Neuronal stem cell (in vitro differentiated cells): ENCODE measurements at regions not wholly inside any gene's neighbourhood (a gene's known extent, or its start where the extent isn't known, plus 50 kb on each side); places are given as distances from the start of the nearest gene placed in this dataset.

Experiments
- DNase-seq: peaks from one replicate; pipeline ENCODE4 v3.0.0-alpha.2; 2013; ENCODE audit warnings: low spot score
- H2AFZ ChIP-seq: one replicate; pipeline ENCODE4 v1.6.1; 2013; ENCODE audit warnings: mild to moderate bottlenecking, low read length, inconsistent platforms
- H2AK5ac ChIP-seq: 2 replicates; pipeline ENCODE4 v1.6.1; 2013; ENCODE audit warnings: low read depth, mild to moderate bottlenecking, inconsistent platforms, low read length, moderate library complexity, mixed read lengths
- H2BK120ac ChIP-seq: 2 replicates; pipeline ENCODE4 v1.6.1; 2013; ENCODE audit warnings: low read depth, mild to moderate bottlenecking, inconsistent platforms, low read length, moderate library complexity, mixed read lengths
- H2BK12ac ChIP-seq: one replicate; pipeline ENCODE4 v1.6.1; 2013; ENCODE audit warnings: low read length, inconsistent platforms
- H2BK15ac ChIP-seq: 2 replicates; pipeline ENCODE4 v1.6.1; 2013; ENCODE audit warnings: mild to moderate bottlenecking, low read length, inconsistent platforms, mixed read lengths
- H2BK5ac ChIP-seq: one replicate; pipeline ENCODE4 v1.6.1; 2013; ENCODE audit warnings: inconsistent platforms, mild to moderate bottlenecking, low read length, moderate library complexity
- H3K14ac ChIP-seq: one replicate; pipeline ENCODE4 v1.6.1; 2013; ENCODE audit warnings: low read length, inconsistent platforms
- H3K18ac ChIP-seq: 2 replicates; pipeline ENCODE4 v1.6.1; 2013; ENCODE audit warnings: low read length, inconsistent platforms
- H3K23ac ChIP-seq: 2 replicates; pipeline ENCODE4 v1.6.1; 2013; ENCODE audit warnings: low read depth, mild to moderate bottlenecking, mixed read lengths, low read length, inconsistent platforms; ENCODE audit not compliant: poor library complexity
- H3K27ac ChIP-seq: replicated peaks from 3 replicates; pipeline ENCODE4 v1.5.1; 2013; ENCODE audit warnings: low read length, inconsistent platforms
- H3K27me3 ChIP-seq, 3 experiments: 2 replicates each; pipeline ENCODE4 v1.6.1; 2013; ENCODE audit warnings: low read length in 3 of 3, mild to moderate bottlenecking in 2 of 3, inconsistent platforms in 1 of 3, low read depth in 1 of 3, mixed read lengths in 1 of 3, moderate library complexity in 1 of 3; ENCODE audit not compliant: control insufficient read depth in 3 of 3, insufficient read depth in 3 of 3
- H3K36me3 ChIP-seq, 2 donors: replicated peaks in 1 of 2; 2 replicates each; pipeline ENCODE4 v1.6.1; 2013; ENCODE audit warnings: low read length in 2 of 2; ENCODE audit not compliant: control insufficient read depth in 2 of 2, insufficient read depth in 2 of 2
- H3K4ac ChIP-seq: 2 replicates; pipeline ENCODE4 v1.6.1; 2013; ENCODE audit warnings: inconsistent platforms, mild to moderate bottlenecking, low read length, moderate library complexity
- H3K4me1 ChIP-seq, 2 donors: 1 replicate in 1 of 2; 2 replicates in 1 of 2; pipeline ENCODE4 v1.6.1; 2013; ENCODE audit warnings: low read length in 2 of 2, low read depth in 1 of 2; ENCODE audit not compliant: control insufficient read depth in 2 of 2, insufficient read depth in 1 of 2
- H3K4me2 ChIP-seq: one replicate; pipeline ENCODE4 v1.6.1; 2013; ENCODE audit warnings: mild to moderate bottlenecking, low read length, inconsistent platforms; ENCODE audit not compliant: insufficient read depth, poor library complexity, severe bottlenecking
- H3K4me3 ChIP-seq, 2 donors: 2 replicates each; pipeline ENCODE4 v1.5.1; 2013; ENCODE audit warnings: low read length in 2 of 2, mild to moderate bottlenecking in 2 of 2, inconsistent platforms in 1 of 2, moderate library complexity in 1 of 2
- H3K79me1 ChIP-seq: one replicate; pipeline ENCODE4 v1.6.1; 2013; ENCODE audit warnings: low read depth, mild to moderate bottlenecking, inconsistent platforms, low read length, moderate library complexity
- H3K9ac ChIP-seq: one replicate; pipeline ENCODE4 v1.6.1; 2013; ENCODE audit warnings: mild to moderate bottlenecking, low read depth, low read length, inconsistent platforms; ENCODE audit not compliant: poor library complexity
- H3K9me3 ChIP-seq, 2 donors: replicated peaks in 1 of 2; 2 replicates each; pipeline versions ENCODE3 to v1.6.1; 2013; ENCODE audit warnings: low read length in 2 of 2, mild to moderate bottlenecking in 2 of 2, inconsistent platforms in 1 of 2, low read depth in 1 of 2, mixed read lengths in 1 of 2, moderate library complexity in 1 of 2; ENCODE audit not compliant: control insufficient read depth in 2 of 2, insufficient read depth in 1 of 2
- H4K8ac ChIP-seq: one replicate; pipeline ENCODE4 v1.6.1; 2013; ENCODE audit warnings: low read depth, mild to moderate bottlenecking, inconsistent platforms, low read length, moderate library complexity
- H4K91ac ChIP-seq: one replicate; pipeline ENCODE4 v1.6.1; 2013; ENCODE audit warnings: low read length, low read depth, mild to moderate bottlenecking, inconsistent platforms; ENCODE audit not compliant: poor library complexity
- WGBS, 2 donors: extraction: QIAGEN DNeasy Blood & Tissue Kit; methylation state at CpG; one replicate each; pipeline ENCODE4 v1.1.7; 2013; ENCODE audit warnings: missing lambda C conversion rate in 2 of 2, mixed read lengths in 1 of 2; ENCODE audit not compliant: insufficient read length in 2 of 2, insufficient replicate concordance in 1 of 2; ENCODE audit errors: extremely low coverage in 2 of 2; 5-methylcytosine and 5-hydroxymethylcytosine counted together

DNA sequence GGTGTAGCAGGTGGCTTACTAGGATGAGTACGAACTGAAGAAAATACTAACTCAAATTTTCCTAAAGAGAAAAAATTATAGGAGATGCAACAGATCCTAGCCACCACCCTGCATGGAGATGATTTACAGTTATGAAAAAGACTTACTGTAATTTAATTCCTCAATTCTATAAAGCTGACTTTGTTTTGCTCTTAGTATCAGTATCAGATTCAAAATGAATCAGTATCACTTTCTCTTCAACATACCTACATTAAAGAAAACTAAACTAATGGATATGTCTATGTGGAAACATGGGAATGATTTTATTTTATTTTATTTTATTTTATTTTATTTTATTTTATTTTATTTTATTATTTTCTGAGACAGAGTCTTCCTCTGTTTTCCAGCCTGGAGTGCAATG, 525.8 kb downstream of the NLGN4X start:
- no peaks in the 10 kb centered on the region for H3K4me1 ChIP-seq
- no peaks in the 10 kb centered on the region for H3K9me3 ChIP-seq
- H3K4me3 ChIP-seq = no peak overlapping the region
- no peaks in the 10 kb centered on the region for H3K79me1 ChIP-seq
- H3K14ac ChIP-seq = no peak overlapping the region
- no peak overlapping the region for H3K23ac ChIP-seq
- H2BK120ac ChIP-seq = no peak overlapping the region
- no peak overlapping the region for H3K4me2 ChIP-seq
- no peaks in the 10 kb centered on the region for H3K36me3 ChIP-seq
- WGBS, 2 donors = no CpG with 5 or more reads among the region's 1 CpG
- H2BK12ac ChIP-seq = no peak overlapping the region
- DNase-seq = no peak
- no peak overlapping the region for H3K4ac ChIP-seq
- no peak overlapping the region for H2BK5ac ChIP-seq
- no peak overlapping the region for H3K9ac ChIP-seq
- no peak overlapping the region for H2BK15ac ChIP-seq
- no peak overlapping the region for H2AK5ac ChIP-seq
- H3K18ac ChIP-seq = no peak overlapping the region
- H3K27me3 ChIP-seq = no peaks in the 10 kb centered on the region
- no peak overlapping the region for H4K8ac ChIP-seq
- H2AFZ ChIP-seq = no peak overlapping the region
- H3K27ac ChIP-seq = no peak overlapping the region
- no peak overlapping the region for H4K91ac ChIP-seq

DNA sequence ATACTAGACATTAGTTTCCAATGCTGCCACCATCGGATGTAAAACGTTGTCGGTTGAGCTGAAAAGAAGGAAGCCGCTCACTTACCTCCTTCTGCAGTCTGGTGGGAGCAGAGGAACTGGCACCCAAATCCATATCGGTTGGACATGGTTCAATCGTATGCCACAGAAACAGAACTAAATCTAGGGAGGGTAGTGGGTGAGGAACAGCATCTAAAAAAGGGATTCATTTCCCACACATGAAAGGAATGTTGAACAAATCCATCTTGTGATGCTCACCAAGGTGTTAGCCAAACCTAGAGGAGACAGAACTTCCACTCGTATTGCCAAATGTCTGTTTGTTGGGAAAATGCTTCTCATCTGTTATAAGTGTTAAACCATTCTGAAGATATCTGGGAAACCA, 532.7 kb downstream of the NLGN4X start:
- H2BK5ac ChIP-seq = no peak overlapping the region
- no peak overlapping the region for H2AK5ac ChIP-seq
- H3K4me3 ChIP-seq = no peak overlapping the region
- H3K23ac ChIP-seq = no peak overlapping the region
- no peaks in the 10 kb centered on the region for H3K4me1 ChIP-seq
- H3K9ac ChIP-seq = no peak overlapping the region
- no peak overlapping the region for H3K18ac ChIP-seq
- no peak overlapping the region for H2BK12ac ChIP-seq
- no peaks in the 10 kb centered on the region for H3K9me3 ChIP-seq
- no peaks in the 10 kb centered on the region for H3K27me3 ChIP-seq
- H2BK120ac ChIP-seq = no peak overlapping the region
- no peaks in the 10 kb centered on the region for H3K36me3 ChIP-seq
- no CpG with 5 or more reads among the region's 7 CpGs for WGBS, 2 donors
- H4K91ac ChIP-seq = no peak overlapping the region
- no peak overlapping the region for H3K4me2 ChIP-seq
- no peak overlapping the region for H2AFZ ChIP-seq
- H3K4ac ChIP-seq = no peak overlapping the region
- H2BK15ac ChIP-seq = no peak overlapping the region
- H3K79me1 ChIP-seq = no peaks in the 10 kb centered on the region
- H4K8ac ChIP-seq = no peak overlapping the region
- DNase-seq = no peak
- no peak overlapping the region for H3K14ac ChIP-seq
- no peak overlapping the region for H3K27ac ChIP-seq

DNA sequence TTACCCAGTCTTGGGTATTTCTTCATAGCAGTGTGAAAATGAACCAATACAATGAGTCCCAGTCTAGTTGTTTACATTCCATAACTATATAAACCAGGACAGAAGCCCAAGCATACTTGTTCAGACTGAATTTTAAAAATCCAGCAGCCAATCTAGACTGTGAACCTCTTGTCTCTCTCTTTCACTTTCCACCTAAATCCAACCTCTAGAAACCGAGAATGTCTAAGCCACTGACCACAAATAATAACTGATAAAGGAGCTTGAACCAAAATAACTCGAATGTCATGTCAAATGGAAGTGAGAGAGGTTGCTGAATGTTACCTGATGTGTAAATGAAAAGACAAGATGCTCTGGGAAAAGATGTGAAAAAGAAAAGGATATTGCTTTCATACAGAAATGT, 544.7 kb downstream of the NLGN4X start:
- H3K79me1 ChIP-seq = no peaks in the 10 kb centered on the region
- no peak overlapping the region for H3K4ac ChIP-seq
- no peak overlapping the region for H3K4me2 ChIP-seq
- no peak overlapping the region for H4K91ac ChIP-seq
- WGBS, 2 donors = no CpG with 5 or more reads among the region's 2 CpGs
- H3K23ac ChIP-seq = no peak overlapping the region
- no peaks in the 10 kb centered on the region for H3K27me3 ChIP-seq
- H3K4me3 ChIP-seq = no peak overlapping the region
- H3K18ac ChIP-seq = no peak overlapping the region
- H3K27ac ChIP-seq = no peak overlapping the region
- no peak overlapping the region for H2AFZ ChIP-seq
- no peak overlapping the region for H2BK15ac ChIP-seq
- no peak overlapping the region for H3K9ac ChIP-seq
- no peak overlapping the region for H3K14ac ChIP-seq
- no peak overlapping the region for H2BK5ac ChIP-seq
- H2BK120ac ChIP-seq = no peak overlapping the region
- no peaks in the 10 kb centered on the region for H3K4me1 ChIP-seq
- H3K9me3 ChIP-seq = no peaks in the 10 kb centered on the region
- H2AK5ac ChIP-seq = no peak overlapping the region
- no peak overlapping the region for H2BK12ac ChIP-seq
- no peaks in the 10 kb centered on the region for H3K36me3 ChIP-seq
- H4K8ac ChIP-seq = no peak overlapping the region
- no peak for DNase-seq

DNA sequence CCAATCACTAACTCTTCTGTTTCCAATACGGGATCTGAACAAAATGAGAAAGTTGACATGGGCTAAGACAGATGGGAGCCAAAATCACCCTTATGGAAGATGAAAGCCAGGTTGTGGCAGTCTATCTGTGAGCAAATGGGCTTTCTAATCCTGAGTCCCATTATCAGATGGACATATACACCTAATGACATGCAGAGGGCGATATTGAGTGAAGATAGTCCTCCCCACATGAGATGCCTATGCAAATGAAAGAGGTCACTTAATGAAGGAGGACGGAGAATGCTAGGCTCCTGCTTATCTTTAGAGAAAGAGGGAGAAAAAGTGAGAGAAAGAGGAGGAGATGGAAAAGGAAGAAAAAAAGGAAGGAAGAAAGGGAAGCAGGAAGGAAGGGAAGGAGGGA, 547.5 kb downstream of the NLGN4X start:
- H3K4me3 ChIP-seq = no peak overlapping the region
- no peak overlapping the region for H3K4me2 ChIP-seq
- H2AK5ac ChIP-seq = no peak overlapping the region
- no peak overlapping the region for H2AFZ ChIP-seq
- H4K8ac ChIP-seq = no peak overlapping the region
- no peak overlapping the region for H3K23ac ChIP-seq
- no peak overlapping the region for H2BK5ac ChIP-seq
- DNase-seq = no peak
- H4K91ac ChIP-seq = no peak overlapping the region
- no peak overlapping the region for H2BK120ac ChIP-seq
- H2BK15ac ChIP-seq = no peak overlapping the region
- H3K36me3 ChIP-seq = no peaks in the 10 kb centered on the region
- no CpG with 5 or more reads among the region's 3 CpGs for WGBS, 2 donors
- no peak overlapping the region for H3K14ac ChIP-seq
- no peak overlapping the region for H3K9ac ChIP-seq
- H2BK12ac ChIP-seq = no peak overlapping the region
- no peaks in the 10 kb centered on the region for H3K79me1 ChIP-seq
- no peak overlapping the region for H3K27ac ChIP-seq
- H3K9me3 ChIP-seq = no peaks in the 10 kb centered on the region
- no peaks in the 10 kb centered on the region for H3K4me1 ChIP-seq
- H3K4ac ChIP-seq = no peak overlapping the region
- no peaks in the 10 kb centered on the region for H3K27me3 ChIP-seq
- no peak overlapping the region for H3K18ac ChIP-seq
